ENCODE measurements at regions not wholly inside any gene's neighbourhood (a gene's known extent, or its start where the extent isn't known, plus 50 kb on each side); places are given as distances from the start of the nearest gene placed in this dataset.

DNA sequence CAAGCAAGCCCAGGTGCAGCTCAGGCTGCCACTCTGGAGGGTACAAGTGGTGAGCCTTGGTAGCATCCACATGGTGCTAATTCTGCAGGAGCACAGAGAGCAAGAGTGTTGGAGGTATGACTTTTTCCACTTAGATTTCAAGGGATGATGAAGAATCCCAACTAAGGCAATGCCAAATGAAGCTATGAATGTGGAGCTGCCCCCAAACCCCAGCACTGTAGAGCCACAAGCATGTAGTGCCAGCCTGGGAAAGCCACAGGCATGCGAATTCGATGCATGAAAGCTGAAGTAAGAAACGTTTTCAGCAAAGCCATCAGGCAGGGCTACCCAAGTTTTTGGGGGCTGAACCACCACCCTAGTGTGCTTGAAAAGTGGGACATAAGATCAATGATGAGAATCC is 251.1 kb downstream of the HAO1 start:
- H3K36me3 Mint-ChIP-seq (ENCODE audit: low read depth) = no peaks in the 10 kb centered on the region
- Histone ChIP-seq H3K9me3 (ENCODE audit: control insufficient read depth, low read length) (no peaks in the 10 kb centered on the region), H3K4me1 (ENCODE audit: control insufficient read depth, insufficient read depth, low read length) (no peaks in the 10 kb centered on the region), H3K27me3 (ENCODE audit: control insufficient read depth, insufficient read depth, low read length, poor library complexity, severe bottlenecking) (no peaks in the 10 kb centered on the region), H3K9ac (ENCODE audit: extremely low read depth, low read length, poor library complexity, severe bottlenecking) (no peak overlapping the region), H3K36me3 (ENCODE audit: control insufficient read depth, insufficient read depth, low read length) (no peaks in the 10 kb centered on the region), H3K27ac (ENCODE audit: low read depth, low read length) (no peak overlapping the region), H3K4me3 (ENCODE audit: low read length) (no peak overlapping the region)
- no peaks in the 10 kb centered on the region for H3K9me3 Mint-ChIP-seq
- DNase-seq = no peak
- TF ChIP-seq CTCF (conservative IDR thresholded peaks at IDR 0.05) = no peak
- 89 to 100% methylated on average over 3 of the region's 3 CpGs for WGBS, 2 experiments (ENCODE audit: insufficient coverage in 1 of 2, insufficient read length in 1 of 2)
- no peaks in the 10 kb centered on the region for H3K27me3 Mint-ChIP-seq (ENCODE audit: insufficient read depth)
- no peak overlapping the region for H3K27ac Mint-ChIP-seq
- no peak overlapping the region for H3K4me3 Mint-ChIP-seq
- peaks cover 6% of the 10 kb centered on the region for H3K4me1 Mint-ChIP-seq

DNA sequence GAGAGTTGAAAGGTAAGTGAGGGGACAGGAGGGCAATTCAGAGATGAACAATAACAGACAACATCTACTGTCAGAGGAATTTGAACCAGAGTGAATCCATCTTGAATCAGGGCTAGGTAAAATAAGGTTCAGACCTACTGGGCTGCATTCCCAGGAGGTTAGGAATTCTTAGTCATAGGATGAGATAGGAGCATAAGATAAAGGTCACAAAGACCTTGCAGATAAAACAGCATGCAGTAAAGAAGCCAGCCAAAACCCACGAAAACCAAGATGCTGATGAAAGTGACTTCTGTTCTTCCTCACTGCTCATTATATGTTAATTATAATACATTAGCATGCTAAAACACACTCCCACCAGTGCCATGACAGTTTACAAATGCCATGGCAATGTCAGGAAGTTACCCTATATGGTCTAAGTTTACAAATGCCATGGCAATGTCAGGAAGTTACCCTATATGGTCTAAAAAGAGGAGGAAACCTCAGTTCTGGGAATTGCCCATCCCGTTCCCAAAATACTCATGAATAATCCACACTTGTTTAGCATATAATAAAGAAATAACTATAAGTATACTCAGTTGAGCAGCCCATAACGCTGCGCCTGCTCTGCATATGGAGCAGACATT is 248.5 kb downstream of the HAO1 start:
- Histone ChIP-seq H3K4me3 (ENCODE audit: low read length) (no peak overlapping the region), H3K27me3 (ENCODE audit: control insufficient read depth, insufficient read depth, low read length, poor library complexity, severe bottlenecking) (no peaks in the 10 kb centered on the region), H3K9me3 (ENCODE audit: control insufficient read depth, low read length) (no peaks in the 10 kb centered on the region), H3K36me3 (ENCODE audit: control insufficient read depth, insufficient read depth, low read length) (no peaks in the 10 kb centered on the region), H3K9ac (ENCODE audit: extremely low read depth, low read length, poor library complexity, severe bottlenecking) (no peak overlapping the region), H3K27ac (ENCODE audit: low read depth, low read length) (no peak overlapping the region), H3K4me1 (ENCODE audit: control insufficient read depth, insufficient read depth, low read length) (no peaks in the 10 kb centered on the region)
- no peaks in the 10 kb centered on the region for H3K36me3 Mint-ChIP-seq (ENCODE audit: low read depth)
- no peak for TF ChIP-seq CTCF (conservative IDR thresholded peaks at IDR 0.05)
- H3K9me3 Mint-ChIP-seq = no peaks in the 10 kb centered on the region
- H3K4me1 Mint-ChIP-seq = peaks cover 6% of the 10 kb centered on the region
- H3K27ac Mint-ChIP-seq = no peak overlapping the region
- H3K27me3 Mint-ChIP-seq (ENCODE audit: insufficient read depth) = no peaks in the 10 kb centered on the region
- 77% methylated on average over 3 of the region's 4 CpGs; no CpG with 5 or more reads in 1 of the 2 experiments for WGBS, 2 experiments (ENCODE audit: insufficient coverage in 1 of 2, insufficient read length in 1 of 2)
- DNase-seq = no peak
- H3K4me3 Mint-ChIP-seq = no peak overlapping the region

DNA sequence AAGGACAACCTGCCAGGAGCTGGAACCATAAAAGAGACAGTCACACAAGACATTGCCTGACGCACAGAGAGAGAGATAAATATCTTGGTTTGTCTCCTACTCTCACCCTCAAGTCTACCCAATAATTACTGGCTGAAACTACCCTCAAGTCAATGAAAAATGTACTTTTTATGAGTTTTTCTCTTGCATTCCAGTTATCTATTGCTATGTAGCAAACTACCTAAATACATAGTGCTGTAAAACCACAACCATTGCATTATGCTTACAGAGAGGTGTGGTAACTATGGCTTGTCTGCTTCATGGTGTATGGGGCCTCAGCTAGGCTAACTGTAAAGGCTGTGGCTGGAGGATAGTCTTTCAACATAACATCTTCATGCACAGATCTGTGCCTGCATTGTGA is 247.8 kb downstream of the HAO1 start:
- no peaks in the 10 kb centered on the region for H3K9me3 Mint-ChIP-seq
- H3K27me3 Mint-ChIP-seq (ENCODE audit: insufficient read depth) = no peaks in the 10 kb centered on the region
- no peak overlapping the region for H3K4me3 Mint-ChIP-seq
- peaks cover 6% of the 10 kb centered on the region for H3K4me1 Mint-ChIP-seq
- Histone ChIP-seq H3K9ac (ENCODE audit: extremely low read depth, low read length, poor library complexity, severe bottlenecking) (no peak overlapping the region), H3K4me1 (ENCODE audit: control insufficient read depth, insufficient read depth, low read length) (no peaks in the 10 kb centered on the region), H3K9me3 (ENCODE audit: control insufficient read depth, low read length) (no peaks in the 10 kb centered on the region), H3K36me3 (ENCODE audit: control insufficient read depth, insufficient read depth, low read length) (no peaks in the 10 kb centered on the region), H3K27me3 (ENCODE audit: control insufficient read depth, insufficient read depth, low read length, poor library complexity, severe bottlenecking) (no peaks in the 10 kb centered on the region), H3K4me3 (ENCODE audit: low read length) (no peak overlapping the region), H3K27ac (ENCODE audit: low read depth, low read length) (no peak overlapping the region)
- H3K36me3 Mint-ChIP-seq (ENCODE audit: low read depth) = no peaks in the 10 kb centered on the region
- DNase-seq = no peak
- WGBS, 2 experiments (ENCODE audit: insufficient coverage in 1 of 2, insufficient read length in 1 of 2) = 93% methylated on average over 1 of the region's 1 CpG; no CpG with 5 or more reads in 1 of the 2 experiments
- no peak overlapping the region for H3K27ac Mint-ChIP-seq
- TF ChIP-seq CTCF (conservative IDR thresholded peaks at IDR 0.05) = no peak

All from endodermal cell (in vitro differentiated cells).